ENCODE measurements at regions not wholly inside any gene's neighbourhood (a gene's known extent, or its start where the extent isn't known, plus 50 kb on each side); places are given as distances from the start of the nearest gene placed in this dataset.

- intact Hi-C loops (cut with micrococcal nuclease): no loop called here
- no peak overlapping the region for H3K4me3 ChIP-seq
- no peaks in the 10 kb centered on the region for H3K4me1 ChIP-seq
- no peak overlapping the region for H3K27ac ChIP-seq (replicated peaks)
- no peak for TF ChIP-seq CTCF (IDR thresholded peaks at IDR 0.05; ENCODE audit: borderline replicate concordance)
- no peaks in the 10 kb centered on the region for H3K36me3 ChIP-seq
- no peaks in the 10 kb centered on the region for H3K27me3 ChIP-seq (ENCODE audit: low read depth)
- H3K9me3 ChIP-seq (replicated peaks): peaks cover 7% of the 10 kb centered on the region
- no peak for DNase-seq
Measured at GRCh38 chr2:81250270-81250669, 945.7 kb upstream of the LRRTM1 start.

- Histone ChIP-seq H3K36me3 (no peaks in the 10 kb centered on the region), H3K9me3 (replicated peaks) (peaks cover 6% of the 10 kb centered on the region), H3K27me3 (ENCODE audit: low read depth) (no peaks in the 10 kb centered on the region), H3K4me3 (no peak overlapping the region), H3K4me1 (no peaks in the 10 kb centered on the region), H3K27ac (replicated peaks) (no peak overlapping the region)
- intact Hi-C loops (cut with micrococcal nuclease): no loop called here
- no peak for DNase-seq
- TF ChIP-seq CTCF (IDR thresholded peaks at IDR 0.05; ENCODE audit: borderline replicate concordance): no peak
Measured at GRCh38 chr2:81249152-81249551, 944.6 kb upstream of the LRRTM1 start.

GRCh38 chr2:81247648-81248047, 943.1 kb upstream of the LRRTM1 start:
- DNase-seq: no peak
- Histone ChIP-seq H3K27me3 (ENCODE audit: low read depth) (no peaks in the 10 kb centered on the region), H3K36me3 (no peaks in the 10 kb centered on the region), H3K4me1 (no peaks in the 10 kb centered on the region), H3K9me3 (replicated peaks) (no peaks in the 10 kb centered on the region), H3K4me3 (no peak overlapping the region), H3K27ac (replicated peaks) (no peak overlapping the region)
- intact Hi-C loops (cut with micrococcal nuclease): no loop called here
- TF ChIP-seq CTCF (IDR thresholded peaks at IDR 0.05; ENCODE audit: borderline replicate concordance): no peak

- Histone ChIP-seq H3K4me3 (no peak overlapping the region), H3K36me3 (no peaks in the 10 kb centered on the region), H3K9me3 (replicated peaks) (no peaks in the 10 kb centered on the region), H3K27ac (replicated peaks) (no peak overlapping the region), H3K27me3 (ENCODE audit: low read depth) (no peaks in the 10 kb centered on the region), H3K4me1 (no peaks in the 10 kb centered on the region)
- TF ChIP-seq CTCF (IDR thresholded peaks at IDR 0.05; ENCODE audit: borderline replicate concordance): no peak
- no peak for DNase-seq
- intact Hi-C loops (cut with micrococcal nuclease): no loop called here
Measured at GRCh38 chr2:81242501-81242900, 937.9 kb upstream of the LRRTM1 start.

- no peak for TF ChIP-seq CTCF (IDR thresholded peaks at IDR 0.05; ENCODE audit: borderline replicate concordance)
- Histone ChIP-seq H3K4me1 (no peaks in the 10 kb centered on the region), H3K27ac (replicated peaks) (no peak overlapping the region), H3K27me3 (ENCODE audit: low read depth) (no peaks in the 10 kb centered on the region), H3K9me3 (replicated peaks) (peaks cover 7% of the 10 kb centered on the region), H3K4me3 (no peak overlapping the region), H3K36me3 (no peaks in the 10 kb centered on the region)
- intact Hi-C loops (cut with micrococcal nuclease): no loop called here
- no peak for DNase-seq
Measured at GRCh38 chr2:81238462-81238861, 933.9 kb upstream of the LRRTM1 start.

GRCh38 chr2:81235601-81236000, 931.0 kb upstream of the LRRTM1 start:
- no peak overlapping the region for H3K4me3 ChIP-seq
- no peaks in the 10 kb centered on the region for H3K36me3 ChIP-seq
- no peak for TF ChIP-seq CTCF (IDR thresholded peaks at IDR 0.05; ENCODE audit: borderline replicate concordance)
- no peak for DNase-seq
- no peaks in the 10 kb centered on the region for H3K27me3 ChIP-seq (ENCODE audit: low read depth)
- peaks cover 8% of the 10 kb centered on the region for H3K9me3 ChIP-seq (replicated peaks)
- no peaks in the 10 kb centered on the region for H3K4me1 ChIP-seq
- no peak overlapping the region for H3K27ac ChIP-seq (replicated peaks)
- intact Hi-C loops (cut with micrococcal nuclease): no loop called here

Measured in left ventricle myocardium inferior (tissue), 1 donor.